K562 (cell line): ENCODE measurements at regions not wholly inside any gene's neighbourhood (a gene's known extent, or its start where the extent isn't known, plus 50 kb on each side); places are given as distances from the start of the nearest gene placed in this dataset.

Experiments used
- ATAC-seq: fragments of 200-7000 bp; cut with Tn5 transposase; 3 replicates; pipeline ENCODE4 v1.9.1; 2020; ENCODE audit warnings: moderate library complexity
- BruUV-seq: library from RNA; stranded (reverse); fragments of 400-500 nt; replicated peaks from 2 replicates; lab custom pipeline; 2021; lab: Mats Ljungman, UMichigan
- CTCF ChIA-PET: fragments of 300-600 bp; formaldehyde crosslinking; extraction: SDS; loops from one replicate; lab custom pipeline; 2021; ENCODE audit warnings: low intra/inter-chr PET ratio; lab: Yijun Ruan, JAX
- POLR2A ChIA-PET: fragments of 300-600, 350-650 bp; sonication (Branson Sonifier 250); formaldehyde crosslinking; extraction: SDS; loops from one replicate; lab custom pipeline; 2021; ENCODE audit warnings: antibody characterized with exemption, inconsistent platforms; lab: Yijun Ruan, JAX
- DNase-seq, 4 experiments: peaks; one replicate each; pipeline versions ENCODE4 v3.0.0 to v3.0.0-alpha.2; 2011 to 2018; ENCODE audit warnings: low spot score in 3 of 4, mixed read lengths in 3 of 4; ENCODE audit errors: extremely low read depth in 1 of 4
- FAIRE-seq: peaks from 2 replicates; lab custom pipeline; 2011; peaks lifted over from hg19 to GRCh38; lab: Jason Lieb, UNC
- H2AFZ ChIP-seq: 2 replicates; pipeline ENCODE4 v1.6.0; 2011; ENCODE audit warnings: low read depth, low read length, control low read depth, inconsistent platforms
- H3K27ac ChIP-seq: fragments of 200-600 bp; 3 replicates; pipeline ENCODE4 v1.8.0; 2011; ENCODE audit warnings: low read depth, mild to moderate bottlenecking, control low read depth, inconsistent platforms, low read length, moderate library complexity, mixed read lengths; ENCODE audit errors: extremely low read depth
- H3K27me3 ChIP-seq, 2 experiments: fragments of 300-600 bp in 1 of 2; 2 replicates in 1 of 2; 3 replicates in 1 of 2; pipeline versions ENCODE4 v1.6.0 to v1.8.0; 2011; ENCODE audit warnings: inconsistent platforms in 2 of 2, low read length in 2 of 2, mild to moderate bottlenecking in 1 of 2, mixed read lengths in 1 of 2, moderate library complexity in 1 of 2; ENCODE audit not compliant: control insufficient read depth in 2 of 2, insufficient read depth in 2 of 2
- H3K36me3 ChIP-seq: fragments of 300-600 bp; 3 replicates; pipeline ENCODE4 v1.8.0; 2011; ENCODE audit warnings: mild to moderate bottlenecking, low read length, inconsistent platforms; ENCODE audit not compliant: control insufficient read depth, insufficient read depth
- H3K4me1 ChIP-seq, 2 experiments: fragments of 200-600 bp in 1 of 2; replicated peaks in 1 of 2; 2 replicates in 1 of 2; 3 replicates in 1 of 2; pipeline versions ENCODE4 v1.5.1 to v1.8.0; 2011; ENCODE audit warnings: inconsistent platforms in 2 of 2, low read length in 2 of 2, mild to moderate bottlenecking in 1 of 2, mixed read lengths in 1 of 2, moderate library complexity in 1 of 2; ENCODE audit not compliant: control insufficient read depth in 2 of 2, insufficient read depth in 2 of 2
- H3K4me2 ChIP-seq: 2 replicates; pipeline ENCODE4 v1.6.1; 2011; ENCODE audit warnings: low read length, control low read depth, inconsistent platforms, mixed read lengths; ENCODE audit not compliant: insufficient read depth
- H3K4me3 ChIP-seq: fragments of 200-600 bp; sonication (generic), shearing (Covaris generic); 2 replicates; pipeline ENCODE4 v1.5.1; 2016; ENCODE audit warnings: control low read depth, inconsistent platforms
- H3K79me2 ChIP-seq: fragments of 200-600 bp; 3 replicates; pipeline ENCODE4 v1.8.0; 2011; ENCODE audit warnings: low read length, inconsistent platforms; ENCODE audit not compliant: control insufficient read depth, insufficient read depth
- H3K9ac ChIP-seq, 2 experiments: 2 replicates each; pipeline versions ENCODE4 v1.6.0 to v1.6.1; 2011; ENCODE audit warnings: low read depth in 2 of 2, low read length in 2 of 2, control low read depth in 1 of 2, inconsistent platforms in 1 of 2, mild to moderate bottlenecking in 1 of 2, mixed read lengths in 1 of 2; ENCODE audit not compliant: insufficient read depth in 1 of 2
- H3K9me1 ChIP-seq: one replicate; pipeline ENCODE4 v1.6.0; 2011; ENCODE audit warnings: inconsistent platforms, mild to moderate bottlenecking, low read length, moderate library complexity; ENCODE audit not compliant: control insufficient read depth, insufficient read depth
- H3K9me3 ChIP-seq: replicated peaks from 2 replicates; pipeline ENCODE4 v1.5.1; 2011; ENCODE audit warnings: low read depth, low read length, inconsistent platforms; ENCODE audit not compliant: control insufficient read depth, insufficient read depth
- H4K20me1 ChIP-seq: replicated peaks from 2 replicates; pipeline ENCODE4 v1.6.1; 2011; ENCODE audit warnings: low read length, inconsistent platforms, mixed read lengths; ENCODE audit not compliant: control insufficient read depth, insufficient read depth
- RERE ChIP-seq: sonication (generic); formaldehyde crosslinking; IDR thresholded peaks from 2 replicates; pipeline ENCODE4 v1.8.0; 2023; ENCODE audit warnings: missing genetic modification reagents, mild to moderate bottlenecking, borderline replicate concordance
- ZNF212 ChIP-seq: fragments of 450-650 bp; formaldehyde crosslinking; IDR thresholded peaks from 2 replicates; pipeline ENCODE4 v1.4.0; 2020; ENCODE audit warnings: mild to moderate bottlenecking
- ZNF311 ChIP-seq: fragments of 250-450 bp; sonication (Bioruptor Pico); IDR thresholded peaks from 2 replicates; pipeline ENCODE4 v1.4.0; 2020; ENCODE audit warnings: mild to moderate bottlenecking, moderate library complexity
- ZNF444 ChIP-seq: fragments of 250-450 bp; sonication (Bioruptor Pico); IDR thresholded peaks from 2 replicates; pipeline ENCODE4 v1.4.0; 2020; ENCODE audit warnings: mild to moderate bottlenecking, moderate library complexity
- ZNF551 ChIP-seq: fragments of 250-450 bp; sonication (Bioruptor Pico); IDR thresholded peaks from 2 replicates; pipeline ENCODE4 v1.5.0; 2021; ENCODE audit warnings: mild to moderate bottlenecking, moderate library complexity
- WGBS: fragments of 100-300 bp; shearing (Covaris generic); methylation state at CpG from one replicate; pipeline ENCODE4 v1.1.6; 2016; ENCODE audit warnings: low coverage, mixed read lengths; ENCODE audit not compliant: insufficient coverage; ENCODE audit errors: missing lambda C conversion rate; 5-methylcytosine and 5-hydroxymethylcytosine counted together
- in situ Hi-C: fragments of 300-500 bp; cut with MboI; formaldehyde crosslinking; loops from 4 replicates; pipeline ENCODE4 v1.15.0; 2018; ENCODE audit warnings: inconsistent platforms, mixed read lengths
- intact Hi-C: fragments of 100-400 bp; cut with micrococcal nuclease; formaldehyde crosslinking; loops from 2 replicates; pipeline ENCODE4 v1.14.2; 2022
- TF ChIP-seq, protein P1 (sequence below): fragments of 250-450 bp; sonication (Bioruptor Pico); IDR thresholded peaks from 2 replicates; pipeline ENCODE4 v1.4.0; 2020

DNA sequence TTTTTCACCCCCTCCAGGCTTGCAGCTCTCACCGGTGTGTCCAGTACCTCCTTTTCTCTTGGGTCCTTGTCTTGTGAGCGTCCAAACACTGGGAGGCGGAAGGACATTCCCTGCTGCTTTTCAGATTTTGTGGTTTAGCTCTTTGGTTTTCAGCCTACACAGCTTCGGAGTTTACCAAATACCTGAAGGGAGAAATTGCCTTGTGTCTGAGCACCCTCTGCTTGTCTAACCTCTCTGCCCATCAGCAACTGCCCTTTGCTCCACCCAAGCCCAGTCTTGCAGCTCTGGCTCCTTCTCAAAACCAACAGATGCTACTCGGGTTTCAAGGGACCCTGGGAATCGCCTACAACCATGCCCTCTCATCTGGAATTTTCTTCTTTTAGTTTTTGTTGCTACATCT is 519.1 kb upstream of the IGFBP3 start:
- Histone ChIP-seq H3K79me2 (no peaks in the 10 kb centered on the region), H3K27me3 (no peaks in the 10 kb centered on the region), H3K4me1 (no peaks in the 10 kb centered on the region), H2AFZ (no peak overlapping the region), H3K4me2 (no peak overlapping the region), H4K20me1 (no peaks in the 10 kb centered on the region), H3K4me3 (no peak overlapping the region), H3K9me1 (no peaks in the 10 kb centered on the region), H3K9me3 (no peaks in the 10 kb centered on the region), H3K27ac (no peak overlapping the region), H3K36me3 (no peaks in the 10 kb centered on the region), H3K9ac (no peak overlapping the region)
- TF ChIP-seq ZNF311 (CRISPR knock-in tag) (no peak), ZNF212 (no peak), ZNF444 (no peak), RERE (CRISPR knock-in tag) (no peak), ZNF551 (CRISPR knock-in tag) (no peak)
- TF ChIP-seq, protein P1, sequence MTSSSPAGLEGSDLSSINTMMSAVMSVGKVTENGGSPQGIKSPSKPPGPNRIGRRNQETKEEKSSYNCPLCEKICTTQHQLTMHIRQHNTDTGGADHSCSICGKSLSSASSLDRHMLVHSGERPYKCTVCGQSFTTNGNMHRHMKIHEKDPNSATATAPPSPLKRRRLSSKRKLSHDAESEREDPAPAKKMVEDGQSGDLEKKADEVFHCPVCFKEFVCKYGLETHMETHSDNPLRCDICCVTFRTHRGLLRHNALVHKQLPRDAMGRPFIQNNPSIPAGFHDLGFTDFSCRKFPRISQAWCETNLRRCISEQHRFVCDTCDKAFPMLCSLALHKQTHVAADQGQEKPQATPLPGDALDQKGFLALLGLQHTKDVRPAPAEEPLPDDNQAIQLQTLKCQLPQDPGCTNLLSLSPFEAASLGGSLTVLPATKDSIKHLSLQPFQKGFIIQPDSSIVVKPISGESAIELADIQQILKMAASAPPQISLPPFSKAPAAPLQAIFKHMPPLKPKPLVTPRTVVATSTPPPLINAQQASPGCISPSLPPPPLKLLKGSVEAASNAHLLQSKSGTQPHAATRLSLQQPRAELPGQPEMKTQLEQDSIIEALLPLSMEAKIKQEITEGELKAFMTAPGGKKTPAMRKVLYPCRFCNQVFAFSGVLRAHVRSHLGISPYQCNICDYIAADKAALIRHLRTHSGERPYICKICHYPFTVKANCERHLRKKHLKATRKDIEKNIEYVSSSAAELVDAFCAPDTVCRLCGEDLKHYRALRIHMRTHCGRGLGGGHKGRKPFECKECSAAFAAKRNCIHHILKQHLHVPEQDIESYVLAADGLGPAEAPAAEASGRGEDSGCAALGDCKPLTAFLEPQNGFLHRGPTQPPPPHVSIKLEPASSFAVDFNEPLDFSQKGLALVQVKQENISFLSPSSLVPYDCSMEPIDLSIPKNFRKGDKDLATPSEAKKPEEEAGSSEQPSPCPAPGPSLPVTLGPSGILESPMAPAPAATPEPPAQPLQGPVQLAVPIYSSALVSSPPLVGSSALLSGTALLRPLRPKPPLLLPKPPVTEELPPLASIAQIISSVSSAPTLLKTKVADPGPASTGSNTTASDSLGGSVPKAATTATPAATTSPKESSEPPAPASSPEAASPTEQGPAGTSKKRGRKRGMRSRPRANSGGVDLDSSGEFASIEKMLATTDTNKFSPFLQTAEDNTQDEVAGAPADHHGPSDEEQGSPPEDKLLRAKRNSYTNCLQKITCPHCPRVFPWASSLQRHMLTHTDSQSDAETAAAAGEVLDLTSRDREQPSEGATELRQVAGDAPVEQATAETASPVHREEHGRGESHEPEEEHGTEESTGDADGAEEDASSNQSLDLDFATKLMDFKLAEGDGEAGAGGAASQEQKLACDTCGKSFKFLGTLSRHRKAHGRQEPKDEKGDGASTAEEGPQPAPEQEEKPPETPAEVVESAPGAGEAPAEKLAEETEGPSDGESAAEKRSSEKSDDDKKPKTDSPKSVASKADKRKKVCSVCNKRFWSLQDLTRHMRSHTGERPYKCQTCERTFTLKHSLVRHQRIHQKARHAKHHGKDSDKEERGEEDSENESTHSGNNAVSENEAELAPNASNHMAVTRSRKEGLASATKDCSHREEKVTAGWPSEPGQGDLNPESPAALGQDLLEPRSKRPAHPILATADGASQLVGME (CRISPR knock-in tag), result no peak
- in situ Hi-C loops (no loop called here), intact Hi-C loops (no loop called here)
- FAIRE-seq (no peak), ATAC-seq (no peak), DNase-seq (no peak)
- CTCF ChIA-PET, result no interaction called here
- WGBS, result 7% methylated on average over 6 of the region's 6 CpGs
- no TSS peak for BruUV-seq
- POLR2A ChIA-PET, result interaction anchor here (0.6 kb wide), 1 partner anchor 133 kb away, joined by 3 read pairs; no protein-coding TSS in a partner anchor
